ENCODE measurements at regions not wholly inside any gene's neighbourhood (a gene's known extent, or its start where the extent isn't known, plus 50 kb on each side); places are given as distances from the start of the nearest gene placed in this dataset.

GRCh38 chr1:191590578-191590977, 567.7 kb upstream of the RGS18 start:
- DNase-seq = no peak

DNA sequence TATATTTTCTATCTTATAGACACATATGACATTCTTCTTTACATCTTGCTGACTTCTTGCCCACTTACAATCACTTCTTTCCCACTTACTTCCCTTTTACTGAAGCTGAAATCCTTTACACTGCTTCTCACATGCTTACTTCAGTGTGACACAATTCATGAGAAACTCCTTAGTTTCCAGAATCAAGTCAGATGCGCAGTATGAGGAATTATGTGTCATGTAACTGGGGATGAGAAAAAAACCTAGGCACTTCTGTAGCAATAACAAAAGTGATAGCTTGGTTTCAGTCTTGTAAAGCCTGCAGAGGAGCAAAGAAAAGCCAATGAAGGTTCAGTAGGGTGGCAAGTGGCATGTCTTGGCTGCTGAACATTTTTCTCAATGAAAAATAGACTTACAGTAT, 566.2 kb upstream of the RGS18 start:
- no peak for DNase-seq

GRCh38 chr1:191592907-191593306, 565.4 kb upstream of the RGS18 start:
- no peak for DNase-seq

DNA sequence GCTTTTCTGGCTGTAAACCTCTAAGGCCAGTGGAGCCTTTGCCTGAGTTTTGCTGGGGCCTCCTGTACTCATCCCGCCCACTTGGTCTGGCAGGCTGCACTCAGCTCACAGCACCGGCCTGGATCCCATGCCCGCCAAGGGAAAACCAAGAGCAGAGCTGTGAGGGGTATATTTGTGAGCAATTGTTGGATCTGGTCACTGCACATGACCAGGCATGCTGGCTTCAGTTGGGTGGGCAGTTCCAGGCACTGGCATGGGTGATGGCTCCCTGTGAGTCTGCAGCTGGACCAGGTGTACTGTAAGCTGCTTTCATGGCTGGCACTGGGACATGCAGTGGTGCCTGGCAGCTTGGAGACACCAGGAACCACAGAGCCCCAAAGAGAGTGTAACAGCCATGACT, 563.1 kb upstream of the RGS18 start:
- no peak for DNase-seq

- DNase-seq = no peak
Observed at GRCh38 chr1:191608367-191608766, 549.9 kb upstream of the RGS18 start.

DNA sequence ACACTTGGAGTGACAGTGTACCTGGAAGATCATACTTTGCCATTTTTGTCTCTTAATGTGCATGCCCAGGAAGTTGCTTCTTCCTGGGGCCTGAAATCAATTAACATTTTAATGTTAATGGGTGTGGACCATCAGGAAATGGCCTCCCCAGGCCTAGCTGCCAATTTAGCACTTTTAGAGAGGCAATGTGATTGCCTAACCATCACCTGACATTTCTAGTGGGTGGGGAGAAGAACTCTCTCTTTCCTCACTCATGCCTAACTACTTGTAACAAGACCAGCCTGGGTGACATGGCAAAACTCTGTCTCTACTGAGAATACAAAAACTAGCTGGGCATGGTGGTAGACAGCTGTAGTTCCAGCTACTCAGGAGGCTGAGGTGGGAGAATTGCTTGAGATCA, 549.0 kb upstream of the RGS18 start:
- DNase-seq = no peak

DNA sequence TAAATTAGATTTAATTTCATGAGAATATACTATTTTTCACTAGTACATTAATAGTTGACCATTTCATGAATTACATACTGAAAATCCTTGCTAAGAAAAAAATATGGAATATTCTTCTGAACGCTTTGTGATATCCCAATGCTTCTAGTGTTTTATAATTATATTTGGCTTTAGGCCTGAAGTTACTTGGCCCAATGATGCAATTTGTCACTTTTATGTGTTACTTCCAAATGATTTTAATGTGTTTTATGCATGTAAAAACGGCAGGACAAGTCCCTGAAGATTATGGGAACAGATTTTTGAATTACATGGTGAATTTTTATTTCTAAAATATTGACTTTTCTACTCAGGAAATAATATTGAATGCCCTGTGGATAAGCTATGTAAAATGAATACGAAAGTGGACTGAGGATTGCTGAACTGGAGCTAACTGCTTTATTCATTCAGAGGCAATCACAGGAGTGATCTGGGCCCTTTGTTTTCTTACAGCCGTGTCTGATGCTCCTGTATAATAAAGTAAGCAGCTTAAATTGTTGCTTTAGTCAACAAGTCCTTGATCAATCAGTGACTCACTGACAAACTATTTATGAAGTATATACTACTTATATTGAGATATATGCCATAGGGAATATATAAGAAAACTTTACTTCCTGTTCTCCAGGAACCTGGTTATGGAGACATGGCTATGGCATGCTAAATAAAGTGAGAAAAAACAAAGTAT, 543.0 kb upstream of the RGS18 start:
- no peak for DNase-seq

DNA sequence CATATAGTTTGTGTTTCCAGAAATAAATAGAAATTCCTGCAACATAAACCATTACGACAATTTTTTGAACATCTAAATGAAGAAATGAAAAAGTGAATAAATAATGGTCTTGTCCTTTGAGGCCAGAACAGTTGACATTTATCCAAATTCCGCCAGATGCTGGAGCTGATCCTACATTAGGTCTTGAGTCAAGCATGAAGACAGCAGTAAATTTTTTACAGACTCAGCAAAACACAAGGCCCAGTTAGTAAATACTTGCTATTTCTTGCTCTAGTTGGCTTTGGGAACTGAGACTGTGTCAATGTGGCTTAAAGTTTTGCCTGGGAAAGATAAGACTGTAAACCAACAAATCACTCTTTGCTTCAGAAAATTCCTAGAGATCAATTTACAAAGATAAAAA, 540.1 kb upstream of the RGS18 start:
- no peak for DNase-seq

DNA sequence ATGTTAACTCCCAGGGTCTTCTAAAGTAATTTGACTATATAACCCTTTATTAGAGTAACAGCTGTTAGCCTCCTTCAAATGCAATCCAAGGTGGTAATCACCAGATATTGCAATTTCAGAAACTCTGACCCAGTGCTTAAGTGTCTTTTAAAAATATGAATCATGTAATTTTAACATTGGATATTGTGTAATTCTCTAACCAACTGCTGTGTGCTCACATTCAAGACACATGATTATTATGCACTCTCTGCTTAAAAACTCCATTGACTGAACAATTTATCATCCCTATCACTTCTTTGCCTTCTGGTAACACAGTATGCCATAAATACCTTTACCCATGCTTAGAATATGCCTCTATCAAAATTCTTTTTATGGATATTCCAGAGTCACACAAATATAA, 537.4 kb upstream of the RGS18 start:
- DNase-seq = no peak

DNA sequence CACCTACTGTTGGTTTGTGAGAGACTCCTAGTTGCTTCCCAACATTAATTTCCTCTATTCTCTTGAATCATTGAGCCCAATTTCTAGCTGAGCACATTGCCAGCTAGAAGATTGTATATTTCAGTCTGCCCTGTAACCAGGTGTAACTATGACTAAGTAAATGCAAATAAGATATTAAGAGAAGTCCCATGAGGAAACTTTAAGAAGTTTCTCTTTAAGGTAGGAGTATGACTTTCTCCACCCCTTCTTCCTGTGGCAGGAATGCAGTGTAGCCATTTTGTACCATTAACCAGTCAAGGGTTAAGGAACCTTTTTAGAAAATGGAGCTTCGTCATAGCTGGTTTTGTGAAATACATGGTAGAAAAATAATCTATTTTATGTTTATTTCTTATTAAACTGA, 534.2 kb upstream of the RGS18 start:
- DNase-seq = no peak

DNA sequence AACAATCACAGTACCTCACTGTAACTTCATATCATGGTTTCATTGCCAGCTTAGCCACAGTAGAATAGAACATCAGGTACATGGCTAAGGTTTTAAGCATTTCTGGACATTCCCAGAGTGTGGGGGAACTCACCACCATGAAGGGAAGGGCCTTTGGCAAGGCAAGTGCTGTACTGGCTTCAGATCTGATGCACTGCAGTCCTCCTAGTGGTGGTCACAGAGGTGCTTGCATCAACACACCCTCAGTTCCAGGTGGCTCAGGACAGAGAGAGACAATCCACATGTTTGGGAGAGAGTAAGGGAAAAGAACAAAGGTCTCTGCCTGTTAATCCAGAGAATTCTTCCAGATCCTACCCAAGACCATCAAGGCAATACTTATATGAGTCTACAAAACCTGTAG, 528.4 kb upstream of the RGS18 start:
- DNase-seq = no peak

DNA sequence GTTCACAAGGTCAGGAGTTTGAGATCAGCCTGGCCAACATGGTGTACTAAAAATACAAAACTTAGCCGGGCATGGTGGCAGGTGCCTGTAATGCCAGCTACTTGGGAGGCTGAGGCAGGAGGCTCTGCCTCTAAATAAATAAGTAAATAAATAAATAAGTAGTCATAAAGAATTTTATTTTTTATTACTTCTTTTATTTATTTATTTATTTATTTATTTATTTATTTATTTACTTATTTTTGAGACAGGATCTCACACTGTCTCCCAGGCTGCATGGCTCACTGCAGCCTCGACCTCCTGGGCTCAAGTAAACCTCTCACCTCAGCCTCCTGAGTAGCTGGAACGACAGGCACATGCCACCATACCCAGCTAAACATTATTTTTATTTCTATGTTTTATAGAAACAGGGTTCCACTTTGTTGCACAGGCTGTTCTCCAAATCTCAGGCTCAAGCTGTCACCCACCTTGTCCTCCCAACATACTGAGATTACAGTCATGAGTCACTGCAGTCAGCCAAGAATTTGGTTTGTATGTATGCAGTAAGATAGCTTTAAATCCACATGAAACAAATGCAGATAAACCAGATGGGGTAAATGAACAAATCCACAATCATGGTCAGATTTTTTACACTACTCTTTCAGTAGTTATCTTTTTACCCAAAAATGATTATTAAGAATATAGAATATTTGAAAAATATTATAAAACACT, 523.3 kb upstream of the RGS18 start:
- DNase-seq = no peak

- no peak for DNase-seq
Observed at GRCh38 chr1:191636345-191636744, 521.9 kb upstream of the RGS18 start.

DNA sequence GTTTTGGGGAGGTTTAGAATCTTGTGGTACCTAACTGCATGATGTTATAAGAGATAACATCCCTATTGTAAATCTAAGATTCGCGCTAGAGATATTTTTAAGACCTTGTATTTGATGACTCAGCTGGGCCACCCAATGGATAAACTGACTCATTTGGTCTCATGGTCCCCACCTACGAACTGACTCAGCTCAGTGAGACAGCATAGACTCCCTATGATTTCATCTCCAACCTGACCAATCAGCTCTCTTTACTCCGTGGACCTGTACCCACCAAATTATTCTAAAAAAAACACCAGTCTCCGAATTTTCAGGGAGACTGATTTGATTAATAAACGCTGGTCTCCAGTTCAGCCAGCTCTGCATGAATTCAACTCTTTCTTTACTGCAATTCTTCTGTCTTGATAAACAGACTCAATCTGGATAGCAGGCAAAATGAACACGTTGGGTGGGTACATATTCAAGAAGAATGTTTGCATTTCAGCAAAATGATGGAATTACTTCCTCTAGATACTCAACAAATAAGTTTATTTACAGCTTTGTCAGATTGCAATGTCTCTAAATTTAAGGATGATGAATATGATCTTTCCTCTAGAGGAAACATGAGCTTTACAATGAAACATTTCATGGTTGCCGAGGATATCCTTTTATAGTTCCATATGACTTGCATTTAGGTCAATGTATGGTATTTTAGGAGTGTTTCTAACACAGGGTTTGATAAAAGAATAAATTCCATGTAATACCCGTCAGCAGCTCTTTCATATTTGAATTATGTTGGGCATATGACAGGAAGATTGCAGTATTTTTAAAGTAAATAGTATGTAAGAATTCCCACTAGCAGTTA, 516.6 kb upstream of the RGS18 start:
- peak; percentile 19 for DNase-seq

- no peak for DNase-seq
Observed at GRCh38 chr1:191643060-191643459, 515.2 kb upstream of the RGS18 start.

DNA sequence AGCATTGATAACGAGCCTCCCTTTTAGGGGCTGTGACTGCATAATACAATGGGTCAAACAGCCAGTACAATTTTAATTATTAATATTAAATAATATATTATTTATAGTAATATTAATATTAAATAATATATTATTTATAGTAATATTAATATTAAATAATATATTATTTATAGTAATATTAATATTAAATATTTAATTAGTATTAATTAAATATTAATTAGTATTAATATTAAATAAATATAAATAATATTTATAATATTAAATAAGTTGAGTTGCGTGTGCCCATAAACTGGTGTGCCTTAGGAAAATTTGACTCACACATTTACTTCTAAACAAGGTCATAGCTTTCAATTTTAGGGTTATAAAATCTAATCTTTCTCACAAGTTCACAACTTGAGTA, 509.3 kb upstream of the RGS18 start:
- DNase-seq = no peak

- DNase-seq = no peak
Observed at GRCh38 chr1:191662051-191662450, 496.2 kb upstream of the RGS18 start.

DNA sequence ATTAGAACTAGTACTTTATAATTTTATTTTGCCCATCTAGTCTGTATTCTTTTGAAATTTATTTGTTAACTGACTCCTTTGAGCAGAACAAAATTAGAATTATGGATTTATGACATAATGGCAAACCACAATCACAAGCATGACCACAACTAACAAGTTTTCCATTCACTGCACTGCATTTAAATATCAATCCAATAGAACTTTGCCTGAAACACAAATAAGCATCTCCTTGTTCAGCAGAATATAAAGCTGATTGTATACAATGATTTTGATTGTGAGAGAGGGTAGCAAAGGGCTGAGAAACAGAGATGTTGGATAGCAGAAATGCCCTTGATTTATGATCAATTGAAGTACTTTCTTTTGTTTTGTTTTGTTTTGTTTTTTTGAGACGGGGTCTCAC, 495.5 kb upstream of the RGS18 start:
- DNase-seq = no peak

GRCh38 chr1:191668525-191668924, 489.7 kb upstream of the RGS18 start:
- DNase-seq = no peak

GRCh38 chr1:191669629-191670028, 488.6 kb upstream of the RGS18 start:
- no peak for DNase-seq

- DNase-seq = no peak
Observed at GRCh38 chr1:191671236-191671635, 487.0 kb upstream of the RGS18 start.

GRCh38 chr1:191674626-191675179, 483.6 kb upstream of the RGS18 start:
- no peak for DNase-seq

All from occipital lobe (tissue), 1 donor.